HFFc6 (cell line): ENCODE measurements at regions not wholly inside any gene's neighbourhood (a gene's known extent, or its start where the extent isn't known, plus 50 kb on each side); places are given as distances from the start of the nearest gene placed in this dataset.

ENCODE experiments used
- DNase-seq: peaks from one replicate; pipeline ENCODE4 v3.0.0-alpha.2; 2018
- H3K27ac Mint-ChIP-seq: 2 replicates; pipeline ENCODE4 v1.8.0; 2020; ENCODE audit warnings: mild to moderate bottlenecking, mixed read lengths
- H3K27me3 Mint-ChIP-seq: 2 replicates; pipeline ENCODE4 v1.8.0; 2021; ENCODE audit warnings: mild to moderate bottlenecking, moderate library complexity, mixed read lengths; ENCODE audit not compliant: insufficient read depth
- H3K36me3 Mint-ChIP-seq: 2 replicates; pipeline ENCODE4 v1.8.0; 2021; ENCODE audit warnings: low read depth, mixed read lengths
- H3K4me1 Mint-ChIP-seq: 2 replicates; pipeline ENCODE4 v1.8.0; 2020; ENCODE audit warnings: low read depth, mixed read lengths
- H3K4me3 Mint-ChIP-seq: 2 replicates; pipeline ENCODE4 v1.8.0; 2020; ENCODE audit warnings: mild to moderate bottlenecking, moderate library complexity, mixed read lengths
- H3K9me3 Mint-ChIP-seq: 2 replicates; pipeline ENCODE4 v1.8.0; 2020; ENCODE audit warnings: mild to moderate bottlenecking, mixed read lengths
- CTCF ChIP-seq: fragments of 200-600 bp; sonication (generic); IDR thresholded peaks from 2 replicates; pipeline ENCODE4 v1.5.0; 2021; ENCODE audit warnings: antibody characterized with exemption, mild to moderate bottlenecking

GRCh38 chr2:195408811-195409210, 248.2 kb upstream of the SLC39A10 start:
- H3K9me3 Mint-ChIP-seq = peaks cover 4% of the 10 kb centered on the region
- peaks cover 2% of the 10 kb centered on the region for H3K27me3 Mint-ChIP-seq
- H3K36me3 Mint-ChIP-seq = peaks cover 4% of the 10 kb centered on the region
- H3K4me3 Mint-ChIP-seq = no peak overlapping the region
- DNase-seq = no peak
- H3K4me1 Mint-ChIP-seq = peaks cover 53% of the 10 kb centered on the region
- no peak overlapping the region for H3K27ac Mint-ChIP-seq
- no peak for TF ChIP-seq CTCF

- Mint-ChIP-seq H3K36me3 (peaks cover 4% of the 10 kb centered on the region), H3K27me3 (peaks cover 2% of the 10 kb centered on the region), H3K4me1 (peaks cover 53% of the 10 kb centered on the region), H3K27ac (no peak overlapping the region), H3K4me3 (no peak overlapping the region), H3K9me3 (peaks cover 4% of the 10 kb centered on the region)
- no peak for DNase-seq
- no peak for TF ChIP-seq CTCF
Observed at GRCh38 chr2:195408196-195408595, 248.8 kb upstream of the SLC39A10 start.

GRCh38 chr2:195407783-195408182, 249.2 kb upstream of the SLC39A10 start:
- Mint-ChIP-seq H3K9me3 (peaks cover 4% of the 10 kb centered on the region), H3K27ac (no peak overlapping the region)
- no peak for TF ChIP-seq CTCF

DNA sequence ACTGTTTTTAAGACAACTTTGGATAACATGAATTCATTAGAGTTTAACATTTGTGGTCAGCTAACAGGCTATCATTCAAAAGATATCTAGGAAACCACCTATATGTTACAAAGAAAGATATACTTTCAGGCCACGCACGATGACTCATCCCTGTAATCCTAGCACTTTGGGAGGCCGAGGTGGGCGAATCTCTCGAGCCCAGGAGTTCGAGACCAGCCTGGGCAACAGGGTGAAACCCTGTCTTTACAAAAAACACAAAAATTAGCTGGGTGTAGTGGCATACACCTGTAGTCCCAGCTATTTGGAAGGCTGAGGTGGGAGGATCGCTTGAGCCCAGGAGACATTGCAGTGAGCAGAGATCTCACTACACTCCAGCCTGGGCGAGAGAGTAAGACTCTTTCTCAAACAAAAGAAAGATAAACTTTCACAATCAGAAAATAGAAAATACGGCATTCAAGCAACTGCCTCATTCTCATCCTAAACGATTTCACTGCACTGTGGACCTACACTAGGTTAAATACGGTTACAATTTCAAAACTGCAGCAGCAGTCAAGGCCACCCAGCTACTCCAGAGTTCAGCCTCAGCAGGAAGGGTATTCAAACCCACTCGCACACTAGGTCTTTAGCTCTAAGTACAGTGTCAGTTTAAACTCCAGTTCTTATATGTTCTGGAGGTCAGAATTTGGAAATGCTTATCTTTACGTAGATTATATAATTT, 250.0 kb upstream of the SLC39A10 start:
- Mint-ChIP-seq H3K4me1 (peaks cover 53% of the 10 kb centered on the region), H3K27ac (no peak overlapping the region), H3K9me3 (peaks cover 4% of the 10 kb centered on the region), H3K27me3 (peaks cover 2% of the 10 kb centered on the region), H3K4me3 (no peak overlapping the region), H3K36me3 (peaks cover 4% of the 10 kb centered on the region)
- DNase-seq = no peak
- TF ChIP-seq CTCF = no peak

More at GRCh38 chr2:195407783-195408182, 249.2 kb upstream of the SLC39A10 start:
- DNase-seq = peak; percentile 17
- Mint-ChIP-seq H3K36me3 (peaks cover 4% of the 10 kb centered on the region), H3K4me3 (no peak overlapping the region), H3K4me1 (peaks cover 53% of the 10 kb centered on the region), H3K27me3 (peaks cover 2% of the 10 kb centered on the region)

- Mint-ChIP-seq H3K27me3 (no peaks in the 10 kb centered on the region; the same call in 1 of the 2 replicates), H3K4me3 (no peak overlapping the region), H3K27ac (no peak overlapping the region), H3K4me1 (peaks cover 34% of the 10 kb centered on the region), H3K36me3 (no peaks in the 10 kb centered on the region), H3K9me3 (no peaks in the 10 kb centered on the region)
- TF ChIP-seq CTCF = no peak; the same call in 1 of the 2 replicates
- DNase-seq = no peak
Observed at GRCh38 chr2:195404651-195405050, 252.4 kb upstream of the SLC39A10 start.
